IMR-90 (cell line): ENCODE measurements at regions not wholly inside any gene's neighbourhood (a gene's known extent, or its start where the extent isn't known, plus 50 kb on each side); places are given as distances from the start of the nearest gene placed in this dataset.
A peak's percentile ranks its signal among the peaks of the same experiment; 100 is the strongest.

ENCODE experiments used
- ATAC-seq: fragments of 200-7000 bp; cut with Tn5 transposase; 2 replicates; pipeline ENCODE4 v1.9.1; 2020; ENCODE audit warnings: low read depth, mild to moderate bottlenecking, moderate library complexity
- BruUV-seq: library from RNA; stranded (reverse); fragments of 400-500 nt; replicated peaks from 2 replicates; lab custom pipeline; 2021; lab: Mats Ljungman, UMichigan
- CTCF ChIA-PET: fragments of 300-600 bp; formaldehyde crosslinking; extraction: SDS; loops from one replicate; lab custom pipeline; 2021; ENCODE audit warnings: antibody characterized with exemption; lab: Yijun Ruan, JAX
- POLR2A ChIA-PET: fragments of 300-600 bp; sonication (Branson Sonifier 250); formaldehyde crosslinking; loops from one replicate; lab custom pipeline; 2022; ENCODE audit warnings: antibody characterized with exemption; ENCODE audit not compliant: unreplicated experiment; lab: Charles Lee
- DNase-seq: peaks from one replicate; pipeline ENCODE4 v3.0.0; 2013
- H2AFZ ChIP-seq: replicated peaks from 2 replicates; pipeline ENCODE3; 2013; ENCODE audit warnings: low read length, mild to moderate bottlenecking; ENCODE audit not compliant: poor library complexity
- H2AK5ac ChIP-seq: 2 replicates; pipeline ENCODE4 v1.6.1; 2013; ENCODE audit warnings: low read depth, low read length, inconsistent platforms
- H2AK9ac ChIP-seq: replicated peaks from 2 replicates; pipeline ENCODE3; 2013; ENCODE audit warnings: mild to moderate bottlenecking, low read depth, low read length, moderate library complexity; ENCODE audit not compliant: poor library complexity
- H2BK120ac ChIP-seq: 2 replicates; pipeline ENCODE4 v1.6.1; 2013; ENCODE audit warnings: low read depth, low read length, inconsistent platforms
- H2BK15ac ChIP-seq: 3 replicates; pipeline ENCODE4 v1.6.1; 2013; ENCODE audit warnings: low read depth, low read length, inconsistent platforms
- H2BK20ac ChIP-seq: 2 replicates; pipeline ENCODE4 v1.6.1; 2013; ENCODE audit warnings: low read depth, mild to moderate bottlenecking, inconsistent platforms, low read length, moderate library complexity
- H2BK5ac ChIP-seq: 2 replicates; pipeline ENCODE4 v1.6.1; 2013; ENCODE audit warnings: mild to moderate bottlenecking, low read depth, low read length, inconsistent platforms; ENCODE audit not compliant: poor library complexity, severe bottlenecking
- H3K14ac ChIP-seq: replicated peaks from 2 replicates; pipeline ENCODE4 v1.6.1; 2013; ENCODE audit warnings: low read depth, low read length, inconsistent platforms
- H3K18ac ChIP-seq: 2 replicates; pipeline ENCODE4 v1.6.1; 2013; ENCODE audit warnings: low read depth, low read length, control low read depth
- H3K23ac ChIP-seq: 2 replicates; pipeline ENCODE4 v1.6.1; 2013; ENCODE audit warnings: low read depth, low read length, inconsistent platforms
- H3K27ac ChIP-seq: 2 replicates; pipeline ENCODE4 v1.5.1; 2013; ENCODE audit warnings: mild to moderate bottlenecking, control low read depth, low read length; ENCODE audit not compliant: insufficient read depth
- H3K27me3 ChIP-seq: 2 replicates; pipeline ENCODE4 v1.6.1; 2013; ENCODE audit warnings: low read length; ENCODE audit not compliant: control insufficient read depth, insufficient read depth
- H3K36me3 ChIP-seq: 2 replicates; pipeline ENCODE4 v1.6.1; 2013; ENCODE audit warnings: low read length, mixed read lengths; ENCODE audit not compliant: control insufficient read depth, insufficient read depth
- H3K4ac ChIP-seq: 2 replicates; pipeline ENCODE4 v1.6.1; 2013; ENCODE audit warnings: low read depth, low read length, inconsistent platforms
- H3K4me1 ChIP-seq: 2 replicates; pipeline ENCODE4 v1.6.1; 2013; ENCODE audit warnings: low read length, mixed read lengths; ENCODE audit not compliant: control insufficient read depth, insufficient read depth
- H3K4me2 ChIP-seq: 2 replicates; pipeline ENCODE4 v1.6.1; 2013; ENCODE audit warnings: low read depth, mild to moderate bottlenecking, control low read depth, low read length, moderate library complexity
- H3K4me3 ChIP-seq: 2 replicates; pipeline ENCODE4 v1.5.1; 2013; ENCODE audit warnings: low read depth, mild to moderate bottlenecking, control low read depth, low read length, moderate library complexity; ENCODE audit not compliant: insufficient read depth
- H3K56ac ChIP-seq: 2 replicates; pipeline ENCODE4 v1.6.1; 2013; ENCODE audit warnings: low read length, inconsistent platforms; ENCODE audit not compliant: insufficient read depth; ENCODE audit errors: extremely low read depth
- H3K79me1 ChIP-seq, 2 experiments: 2 replicates each; pipeline ENCODE4 v1.6.1; 2013; ENCODE audit warnings: low read length in 2 of 2, inconsistent platforms in 1 of 2, low read depth in 1 of 2
- H3K9ac ChIP-seq: 2 replicates; pipeline ENCODE4 v1.6.1; 2013; ENCODE audit warnings: low read depth, low read length, control low read depth
- H3K9me1 ChIP-seq: 2 replicates; pipeline ENCODE4 v1.6.1; 2013; ENCODE audit warnings: low read length, inconsistent platforms; ENCODE audit not compliant: insufficient read depth
- H3K9me3 ChIP-seq: 2 replicates; pipeline ENCODE4 v1.6.1; 2013; ENCODE audit warnings: low read length; ENCODE audit not compliant: control insufficient read depth, insufficient read depth
- H4K20me1 ChIP-seq: 2 replicates; pipeline ENCODE4 v1.6.1; 2013; ENCODE audit warnings: low read length, inconsistent platforms; ENCODE audit not compliant: insufficient read depth
- H4K5ac ChIP-seq: 2 replicates; pipeline ENCODE4 v1.6.1; 2013; ENCODE audit warnings: mild to moderate bottlenecking, low read depth, low read length, control low read depth
- H4K8ac ChIP-seq, 2 experiments: 2 replicates each; pipeline ENCODE4 v1.6.1; 2013; ENCODE audit warnings: low read depth in 2 of 2, low read length in 2 of 2, control low read depth in 1 of 2, inconsistent platforms in 1 of 2
- H4K91ac ChIP-seq: 2 replicates; pipeline ENCODE4 v1.6.1; 2013; ENCODE audit warnings: low read depth, low read length, inconsistent platforms; ENCODE audit not compliant: insufficient read depth
- BHLHE40 ChIP-seq: fragments of 150-350 bp; IDR thresholded peaks from 2 replicates; pipeline ENCODE4 v1.6.1; 2016; ENCODE audit warnings: mild to moderate bottlenecking, low read depth, low read length
- CEBPB ChIP-seq: IDR thresholded peaks from 2 replicates; pipeline ENCODE4 v1.6.1; 2012; ENCODE audit warnings: low read depth, low read length, improper control_type of control experiment
- ELK1 ChIP-seq: fragments of 150-350 bp; IDR thresholded peaks from 2 replicates; pipeline ENCODE4 v1.6.1; 2016; ENCODE audit warnings: low read depth, mild to moderate bottlenecking, low read length, moderate library complexity, borderline replicate concordance
- FOS ChIP-seq: fragments of 150-350 bp; IDR thresholded peaks from 2 replicates; pipeline ENCODE4 v1.6.1; 2016; ENCODE audit warnings: low read depth, low read length
- WGBS, 2 experiments: methylation state at CpG; one replicate each; pipeline versions ENCODE4 v1.1.5 to v1.1.7; 2013; ENCODE audit warnings: missing lambda C conversion rate in 2 of 2; ENCODE audit not compliant: insufficient read length in 1 of 2; ENCODE audit errors: extremely low coverage in 2 of 2; 5-methylcytosine and 5-hydroxymethylcytosine counted together
- dilution Hi-C: fragments of 300-500 bp; cut with HindIII; formaldehyde crosslinking; loops from one replicate; pipeline ENCODE4 v1.14.3; 2018; ENCODE audit warnings: low sequenced_read_pairs; ENCODE audit not compliant: unreplicated experiment
- in situ Hi-C: fragments of 300-500 bp; cut with MboI; formaldehyde crosslinking; loops from 3 replicates; pipeline ENCODE4 v1.14.3; 2019; ENCODE audit warnings: low sequenced_read_pairs, inconsistent platforms, mixed read lengths
- intact Hi-C: fragments of 100-400 bp; cut with micrococcal nuclease; formaldehyde crosslinking; loops from 2 replicates; pipeline ENCODE4 v1.10.0; 2022

- Histone ChIP-seq H2BK5ac (peak overlapping the region; percentile 43), H3K4me1 (peaks cover 22% of the 10 kb centered on the region), H3K36me3 (no peaks in the 10 kb centered on the region), H3K18ac (no peak overlapping the region), H4K8ac (no peak overlapping the region), H3K9me1 (peaks cover 20% of the 10 kb centered on the region), H3K79me1 (no peaks in the 10 kb centered on the region; a peak in 1 of 4 replicates), H3K4ac (peak overlapping the region; percentile 2), H2AK5ac (no peak overlapping the region), H2AFZ (peak overlapping the region; percentile 2), H3K23ac (no peak overlapping the region), H3K14ac (no peak overlapping the region), H3K27ac (no peak overlapping the region), H3K9ac (no peak overlapping the region), H4K5ac (peak overlapping the region; percentile 6; the same call in 1 of the 2 replicates), H3K4me3 (no peak overlapping the region), H3K4me2 (no peak overlapping the region), H4K20me1 (no peaks in the 10 kb centered on the region), H2BK120ac (peak overlapping the region; percentile 5), H3K27me3 (no peaks in the 10 kb centered on the region), H2AK9ac (no peak overlapping the region), H3K56ac (no peak overlapping the region), H2BK20ac (peak overlapping the region; percentile 2; the same call in 1 of the 2 replicates), H2BK15ac (no peak overlapping the region), H4K91ac (peak overlapping the region; percentile 50), H3K9me3 (no peaks in the 10 kb centered on the region)
- TF ChIP-seq ELK1 (no peak), CEBPB (peak; percentile 91), BHLHE40 (peak; percentile 74), FOS (peak; percentile 18; the same call in 1 of the 2 replicates)
- 92% methylated on average over 2 of the region's 4 CpGs; no CpG with 5 or more reads in 1 of the 2 experiments for WGBS, 2 experiments
- ATAC-seq (peak; percentile 52), DNase-seq (peak; percentile 80)
- dilution Hi-C loops, result no loop called here
- in situ Hi-C loops, result no loop called here
- no TSS peak for BruUV-seq
- ChIA-PET POLR2A (no interaction called here), CTCF (no interaction called here)
- intact Hi-C loops, result loop anchor here (5.0 kb wide), 1 partner anchor 68 kb away; the partner anchor contains the start of gene INTS6
These were observed 63.7 kb upstream of the WDFY2 start for GRCh38 chr13:51520524-51520923.
